NCI-H446 (cell line): ENCODE measurements at regions not wholly inside any gene's neighbourhood (a gene's known extent, or its start where the extent isn't known, plus 50 kb on each side); places are given as distances from the start of the nearest gene placed in this dataset.

Experiments used
- DNase-seq, 2 experiments: peaks; one replicate each; lab custom pipeline; 2025; lab: John Stamatoyannopoulos, UW

- no peak for DNase-seq
Measured at GRCh38 chr6:164154588-164154987, 740.1 kb downstream of the QKI start.

DNA sequence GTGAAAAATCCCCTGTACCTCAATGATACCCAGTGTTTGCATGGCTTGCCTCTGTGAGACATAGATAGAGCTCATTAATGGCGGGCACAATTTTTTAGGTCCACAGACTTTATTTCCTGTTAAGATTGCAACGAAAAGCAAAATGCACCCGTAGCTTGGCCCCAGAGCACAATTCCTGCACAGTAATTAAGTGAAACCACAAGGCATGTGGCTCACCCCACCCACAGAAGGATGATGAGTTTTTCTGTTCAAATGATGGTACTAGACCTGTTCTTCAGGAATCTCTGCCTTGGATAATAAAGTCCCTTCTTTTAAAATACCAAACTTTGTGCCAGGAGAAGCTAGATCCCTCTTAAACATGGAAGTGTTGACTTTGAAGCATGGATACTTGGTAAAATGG, 738.1 kb downstream of the QKI start:
- DNase-seq = no peak

DNA sequence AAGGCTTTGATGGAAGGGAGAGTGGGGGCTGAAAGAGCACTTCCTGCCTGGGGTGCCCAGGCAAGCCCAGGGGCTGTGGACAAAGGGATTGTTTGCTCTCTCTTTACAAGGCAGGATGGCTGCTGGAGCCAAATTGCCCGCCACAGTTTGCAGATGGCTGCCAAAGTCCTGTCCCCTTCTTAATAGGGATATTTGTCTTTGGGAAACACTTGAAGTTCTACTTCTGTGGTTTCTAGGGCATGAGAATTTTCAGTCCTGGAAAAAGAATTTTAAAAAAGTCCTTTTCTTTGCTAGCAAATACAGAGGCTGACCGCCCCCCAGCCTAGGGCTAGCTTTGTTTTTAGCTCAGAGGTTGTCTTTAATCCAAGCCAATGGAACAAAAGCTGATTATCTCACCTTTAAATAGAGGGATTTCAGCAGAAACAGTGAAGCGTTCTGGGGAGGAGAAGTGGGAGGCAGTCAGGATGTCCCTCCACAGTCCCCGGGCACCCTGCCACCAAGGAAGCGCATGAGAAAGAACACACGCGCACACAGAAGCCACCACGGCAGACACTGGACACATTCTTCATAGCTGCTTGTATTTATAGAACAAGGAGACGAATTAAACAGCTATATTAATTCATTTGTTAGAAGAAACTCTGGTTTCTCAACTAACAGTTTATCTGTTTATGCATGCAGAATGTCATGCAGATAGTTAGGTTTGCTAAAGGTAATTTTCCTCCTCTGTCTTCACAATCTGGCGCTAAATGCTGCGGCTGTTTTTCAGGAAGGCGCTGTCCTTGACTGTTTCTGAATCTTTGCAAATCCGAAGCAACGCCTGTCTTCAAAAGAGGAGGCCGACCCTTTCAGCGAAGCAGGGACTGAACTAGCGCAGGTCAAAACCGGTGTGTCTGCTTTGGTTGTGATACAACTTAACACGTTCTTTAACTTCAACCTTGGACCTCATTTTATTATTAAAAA, 736.9 kb downstream of the QKI start:
- DNase-seq = no peak

- DNase-seq = no peak
Measured at GRCh38 chr6:164150232-164150631, 735.7 kb downstream of the QKI start.

GRCh38 chr6:164148788-164149187, 734.3 kb downstream of the QKI start:
- no peak for DNase-seq

- DNase-seq = no peak
Measured at GRCh38 chr6:164144316-164144715, 729.8 kb downstream of the QKI start.

DNA sequence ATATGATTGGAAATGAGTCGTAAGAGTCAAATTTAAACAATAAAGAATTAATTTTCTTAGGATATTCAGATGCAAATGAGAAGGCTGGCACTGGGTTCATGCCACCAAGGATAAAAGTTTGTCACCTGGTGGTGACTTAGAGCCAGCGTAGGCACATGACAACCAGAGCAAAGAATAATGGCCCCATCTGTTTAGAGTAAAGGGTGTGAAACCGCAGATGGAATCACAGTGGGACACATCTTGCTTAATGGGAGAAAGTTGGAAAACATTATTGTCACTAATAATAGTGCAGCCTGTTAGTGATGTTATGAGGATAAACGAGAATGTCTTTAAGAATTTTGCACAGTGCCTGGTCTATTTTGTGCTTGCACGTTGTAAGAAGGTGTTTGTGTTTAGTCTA, 727.8 kb downstream of the QKI start:
- DNase-seq = no peak

- no peak for DNase-seq
Measured at GRCh38 chr6:164135511-164136132, 721.1 kb downstream of the QKI start.

DNA sequence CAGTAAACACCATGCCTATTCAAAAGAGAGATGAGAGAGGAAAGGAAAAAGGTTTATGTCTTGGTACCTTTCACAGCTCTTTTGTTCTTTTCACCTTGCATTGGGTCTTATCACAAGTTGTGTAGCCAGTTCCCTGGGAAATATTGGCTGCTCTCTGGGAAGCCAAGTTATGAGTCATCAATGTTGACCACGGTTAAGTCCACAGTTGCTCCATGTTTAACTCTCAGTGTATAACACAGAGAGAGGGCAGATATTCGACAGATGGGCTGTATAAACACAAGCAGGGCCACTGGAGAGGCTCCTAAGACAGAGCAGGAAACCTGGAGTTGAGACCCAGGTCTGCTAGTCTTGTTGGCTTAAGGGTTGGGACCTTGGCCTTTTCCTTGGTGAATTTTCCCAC, 718.6 kb downstream of the QKI start:
- no peak for DNase-seq

- no peak for DNase-seq
Measured at GRCh38 chr6:164130585-164130984, 716.1 kb downstream of the QKI start.

DNA sequence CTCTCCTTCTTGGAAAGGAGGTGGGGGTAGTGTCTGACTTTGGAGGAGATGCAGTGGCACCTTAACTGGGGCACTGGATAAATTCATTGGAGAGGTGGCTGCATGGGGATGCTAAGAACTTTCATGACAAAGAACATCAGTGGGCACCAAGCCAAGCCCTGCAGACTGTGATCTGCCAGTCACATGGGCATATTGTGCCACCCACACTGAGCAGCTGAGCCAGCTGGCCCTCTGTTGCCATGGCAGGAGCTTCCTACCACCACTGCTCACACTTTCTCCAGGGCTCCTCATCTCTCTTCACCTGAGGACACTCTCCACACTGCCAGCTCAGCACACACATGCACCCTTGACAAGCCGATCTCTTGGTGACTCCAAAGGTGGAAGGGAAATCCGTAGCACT, 715.6 kb downstream of the QKI start:
- DNase-seq = no peak

GRCh38 chr6:164129218-164129617, 714.7 kb downstream of the QKI start:
- DNase-seq = no peak

GRCh38 chr6:164128101-164128500, 713.6 kb downstream of the QKI start:
- no peak for DNase-seq

GRCh38 chr6:164124986-164125385, 710.5 kb downstream of the QKI start:
- no peak for DNase-seq

DNA sequence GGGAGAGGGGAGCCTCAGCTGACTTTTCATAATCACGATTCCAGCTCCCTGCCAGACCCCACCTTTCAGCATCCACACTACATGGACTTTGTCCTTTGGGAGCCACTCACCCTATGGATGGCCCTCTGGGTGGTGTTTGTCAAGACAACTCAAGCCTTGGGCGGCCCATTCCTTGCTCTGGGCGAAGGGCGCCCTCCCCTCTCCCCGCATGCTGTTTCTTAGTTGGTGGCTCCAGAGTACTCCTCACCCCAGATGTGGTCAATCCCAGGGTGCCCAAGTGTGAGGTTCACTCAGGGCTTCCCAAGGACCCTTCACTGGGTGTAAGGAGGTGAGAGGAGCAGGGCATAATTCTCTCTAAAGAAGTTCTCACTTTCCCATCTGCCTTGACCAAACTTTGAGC, 710.0 kb downstream of the QKI start:
- DNase-seq = no peak

- DNase-seq = no peak
Measured at GRCh38 chr6:164122109-164122508, 707.6 kb downstream of the QKI start.

DNA sequence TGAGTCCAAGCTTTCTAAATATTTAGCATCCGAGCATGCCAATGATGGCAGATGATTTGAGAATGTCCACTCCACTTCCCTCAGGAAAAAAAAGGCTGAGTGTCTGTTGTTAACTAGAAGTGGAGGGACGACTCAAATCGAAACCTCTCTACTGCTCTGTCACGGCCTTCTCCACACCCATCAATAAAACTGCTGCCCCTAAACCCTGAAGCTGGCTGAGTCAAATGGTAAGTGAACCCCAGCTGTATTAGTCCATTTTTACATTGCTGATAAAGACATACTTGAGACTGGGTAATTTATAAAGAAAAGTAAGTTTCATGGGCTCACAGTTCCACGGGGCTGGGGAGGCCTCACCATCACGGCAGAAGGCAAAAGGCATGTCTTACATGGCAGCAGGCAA, 707.0 kb downstream of the QKI start:
- no peak for DNase-seq

- DNase-seq = no peak
Measured at GRCh38 chr6:164114651-164115050, 700.1 kb downstream of the QKI start.

DNA sequence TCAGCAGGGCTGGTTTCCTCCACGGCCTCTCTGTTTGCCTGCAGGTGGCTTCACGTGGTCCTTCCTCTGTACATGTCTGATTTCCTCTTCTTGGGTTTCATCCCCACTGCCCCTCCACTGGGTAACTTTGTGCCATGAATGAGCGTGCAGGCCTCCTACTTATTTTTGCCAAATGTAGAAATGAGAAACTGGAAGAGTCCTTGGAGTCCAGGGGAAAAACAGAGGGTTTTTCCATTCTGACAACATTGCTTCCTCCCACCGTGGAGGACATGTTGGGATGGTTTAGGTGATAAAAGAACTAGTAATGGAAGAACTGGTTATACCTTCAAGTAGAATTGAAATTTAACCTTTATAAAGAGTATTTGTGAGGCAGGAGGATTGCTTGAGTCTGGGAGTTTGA, 699.5 kb downstream of the QKI start:
- DNase-seq = no peak

DNA sequence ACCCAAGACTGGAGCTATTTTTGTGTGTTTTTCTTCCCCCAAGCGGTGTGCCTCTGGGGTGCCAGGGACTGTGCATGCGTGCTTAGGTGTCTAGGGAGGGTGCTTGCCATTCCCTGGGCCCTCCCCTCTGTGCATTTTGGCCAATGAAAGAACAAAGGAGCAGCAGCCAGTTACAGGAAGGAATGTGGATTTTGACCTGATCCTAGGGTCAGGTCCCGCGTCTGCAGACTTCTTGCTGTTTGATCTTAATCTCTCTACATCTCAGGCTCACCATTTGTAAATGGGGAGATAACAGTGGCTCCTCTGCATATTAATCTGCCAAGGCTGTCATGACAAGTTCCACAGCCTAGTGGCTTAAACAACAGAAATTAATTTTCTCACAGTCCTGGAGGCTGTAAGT, 699.1 kb downstream of the QKI start:
- no peak for DNase-seq

DNA sequence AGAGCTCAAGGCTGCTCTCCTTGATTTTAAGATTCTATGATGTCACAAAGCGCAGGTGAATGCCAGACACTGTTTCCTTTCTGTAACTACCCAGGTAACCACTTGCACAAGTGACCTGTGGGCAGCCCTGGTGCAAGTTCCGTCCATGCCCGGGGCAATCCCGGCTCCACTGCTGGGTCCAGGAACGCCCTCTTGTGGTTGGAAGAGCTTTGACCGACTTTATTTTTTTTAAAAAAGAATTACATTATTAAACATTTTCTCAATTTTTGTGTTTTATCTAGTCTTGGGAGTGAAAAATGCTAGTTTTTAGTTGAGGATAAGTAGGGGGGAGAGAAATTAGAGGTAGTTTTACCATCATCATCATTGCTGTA, 695.2 kb downstream of the QKI start:
- no peak for DNase-seq

- DNase-seq = peak; percentile 9 to 42
Measured at GRCh38 chr6:164108869-164109769, 694.6 kb downstream of the QKI start.

GRCh38 chr6:164108092-164108491, 693.6 kb downstream of the QKI start:
- no peak for DNase-seq
